ENCODE measurements at regions not wholly inside any gene's neighbourhood (a gene's known extent, or its start where the extent isn't known, plus 50 kb on each side); places are given as distances from the start of the nearest gene placed in this dataset.

DNA sequence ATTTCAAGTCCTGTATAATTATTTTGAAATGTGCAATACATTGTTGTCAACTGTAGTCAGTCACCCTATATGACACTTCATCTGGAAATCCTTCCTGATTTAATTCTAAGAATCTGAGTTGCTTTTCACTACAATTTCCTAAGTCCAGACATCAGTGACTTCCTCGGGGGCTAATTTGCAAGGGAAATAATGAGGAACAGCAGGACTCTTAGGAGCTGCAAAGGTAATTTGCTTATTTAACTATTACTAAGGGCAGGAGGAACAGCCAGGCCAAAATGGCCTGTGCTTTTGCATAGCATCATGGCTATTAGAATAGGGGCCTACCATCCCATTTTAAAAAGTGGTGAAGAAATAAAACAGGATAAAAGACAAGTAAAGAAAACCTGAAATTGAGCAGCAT lies 178.8 kb downstream of the MC4R start:
- Histone ChIP-seq H3K4me3 (no peak overlapping the region), H3K36me3 (no peaks in the 10 kb centered on the region), H3K27me3 (no peaks in the 10 kb centered on the region), H3K9me3 (no peaks in the 10 kb centered on the region), H3K27ac (no peak overlapping the region), H3K4me1 (peaks cover 0 to under 1% (median 0%) of the 10 kb centered on the region in 12 donors)
- WGBS, 4 donors: 21 to 33% (median 28%) methylated on average over 1 of the region's 1 CpG
- TF ChIP-seq POLR2A (IDR thresholded peaks at IDR 0.05): no peak
- TF ChIP-seq, protein P1, sequence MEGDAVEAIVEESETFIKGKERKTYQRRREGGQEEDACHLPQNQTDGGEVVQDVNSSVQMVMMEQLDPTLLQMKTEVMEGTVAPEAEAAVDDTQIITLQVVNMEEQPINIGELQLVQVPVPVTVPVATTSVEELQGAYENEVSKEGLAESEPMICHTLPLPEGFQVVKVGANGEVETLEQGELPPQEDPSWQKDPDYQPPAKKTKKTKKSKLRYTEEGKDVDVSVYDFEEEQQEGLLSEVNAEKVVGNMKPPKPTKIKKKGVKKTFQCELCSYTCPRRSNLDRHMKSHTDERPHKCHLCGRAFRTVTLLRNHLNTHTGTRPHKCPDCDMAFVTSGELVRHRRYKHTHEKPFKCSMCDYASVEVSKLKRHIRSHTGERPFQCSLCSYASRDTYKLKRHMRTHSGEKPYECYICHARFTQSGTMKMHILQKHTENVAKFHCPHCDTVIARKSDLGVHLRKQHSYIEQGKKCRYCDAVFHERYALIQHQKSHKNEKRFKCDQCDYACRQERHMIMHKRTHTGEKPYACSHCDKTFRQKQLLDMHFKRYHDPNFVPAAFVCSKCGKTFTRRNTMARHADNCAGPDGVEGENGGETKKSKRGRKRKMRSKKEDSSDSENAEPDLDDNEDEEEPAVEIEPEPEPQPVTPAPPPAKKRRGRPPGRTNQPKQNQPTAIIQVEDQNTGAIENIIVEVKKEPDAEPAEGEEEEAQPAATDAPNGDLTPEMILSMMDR (IDR thresholded peaks at IDR 0.05): no peak
- no peak for DNase-seq
- intact Hi-C loops (cut with DNase I): loop anchor here in 1 of 10 donors (10.0 kb wide), 1 partner anchor 59 kb away; no protein-coding TSS in a partner anchor
- no peak for ATAC-seq

DNA sequence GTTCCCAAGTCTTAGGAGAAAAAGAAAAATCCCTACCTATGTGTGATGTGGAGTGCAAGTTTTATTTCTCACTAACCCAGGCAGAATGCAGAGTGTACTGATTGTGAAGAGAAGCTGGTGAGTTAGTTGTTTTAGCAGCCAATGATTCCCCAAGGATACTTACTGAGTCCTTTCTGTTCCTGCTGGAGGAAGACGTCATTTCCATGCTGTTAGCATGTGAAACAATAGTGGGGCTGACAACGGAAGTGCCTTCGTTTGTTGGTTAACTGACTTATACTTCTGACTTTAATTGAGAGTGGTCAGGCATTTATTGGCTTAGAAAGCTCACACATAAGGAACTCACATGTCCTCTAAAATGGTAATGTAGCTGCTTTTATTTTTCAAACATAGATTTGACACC lies 180.6 kb downstream of the MC4R start:
- H3K36me3 ChIP-seq: no peaks in the 10 kb centered on the region
- 33 to 48% (median 40%) methylated on average over 3 of the region's 3 CpGs for WGBS, 4 donors

DNA sequence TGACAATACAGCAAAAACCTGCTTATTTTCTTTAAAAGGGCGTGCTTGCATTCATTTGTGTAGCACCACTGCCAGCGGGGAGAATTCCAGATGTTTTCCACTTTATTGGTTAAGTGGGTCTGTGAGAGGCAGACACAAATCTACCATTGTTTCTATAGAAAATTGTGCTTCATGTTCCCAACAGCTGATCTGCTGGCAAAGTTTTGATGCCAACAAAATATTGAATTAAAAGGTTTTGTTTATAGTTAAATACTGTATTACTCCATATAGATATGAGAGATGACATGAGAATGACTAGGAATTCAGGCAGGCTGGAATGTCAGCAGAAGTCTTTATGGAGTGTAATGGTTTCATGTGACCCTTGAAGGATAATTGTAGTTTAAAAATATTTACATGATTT lies 182.7 kb downstream of the MC4R start:
- ATAC-seq (no peak), DNase-seq (no peak)
- H3K9me3 ChIP-seq: no peaks in the 10 kb centered on the region
- peaks cover 0 to 6% (median 0%) of the 10 kb centered on the region in 12 donors for H3K4me1 ChIP-seq
- TF ChIP-seq, protein P1 (IDR thresholded peaks at IDR 0.05): no peak
- TF ChIP-seq POLR2A (IDR thresholded peaks at IDR 0.05): no peak
- WGBS, 4 donors: 68 to 76% (median 73%) methylated on average over 2 of the region's 2 CpGs
- H3K4me3 ChIP-seq: no peak overlapping the region
- no peaks in the 10 kb centered on the region for H3K27me3 ChIP-seq
- no peaks in the 10 kb centered on the region for H3K36me3 ChIP-seq
- no peak overlapping the region for H3K27ac ChIP-seq
- intact Hi-C loops (cut with DNase I): loop anchor here in 1 of 10 donors (10.0 kb wide), 1 partner anchor 55 kb away; no protein-coding TSS in a partner anchor

More for the DNA sequence above, 180.6 kb downstream of the MC4R start:
- intact Hi-C loops (cut with DNase I): loop anchor here in 1 of 10 donors (10.0 kb wide), 1 partner anchor 57 kb away; no protein-coding TSS in a partner anchor
- DNase-seq (no peak), ATAC-seq (no peak)
- H3K27ac ChIP-seq: no peak overlapping the region
- no peak overlapping the region for H3K4me3 ChIP-seq
- no peaks in the 10 kb centered on the region for H3K27me3 ChIP-seq
- H3K4me1 ChIP-seq: peaks cover 0 to 6% (median 0%) of the 10 kb centered on the region in 12 donors
- TF ChIP-seq, protein P1 (IDR thresholded peaks at IDR 0.05): no peak
- no peak for TF ChIP-seq POLR2A (IDR thresholded peaks at IDR 0.05)
- no peaks in the 10 kb centered on the region for H3K9me3 ChIP-seq

DNA sequence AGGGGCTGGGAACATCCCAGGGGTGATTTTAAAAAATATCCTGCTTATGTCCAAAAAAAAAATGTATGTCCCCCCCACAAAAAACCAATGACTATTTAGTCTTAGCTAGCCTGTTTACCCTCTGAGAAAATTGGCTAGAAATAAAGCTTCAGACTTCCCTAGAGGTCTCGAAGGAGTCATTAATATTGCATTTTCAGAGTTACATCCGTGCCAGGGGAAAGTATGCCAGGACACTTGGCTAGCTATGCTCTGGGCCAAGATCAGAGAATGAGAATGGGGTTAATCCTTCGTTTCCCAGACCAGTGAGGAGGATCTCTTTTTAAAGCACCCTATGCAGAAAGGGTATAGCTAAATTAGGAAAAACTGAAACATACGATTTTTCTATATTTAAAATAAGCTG lies 183.6 kb downstream of the MC4R start:
- no peak for DNase-seq
- Histone ChIP-seq H3K27me3 (no peaks in the 10 kb centered on the region), H3K4me1 (peaks cover 0 to 6% (median 0%) of the 10 kb centered on the region in 12 donors), H3K36me3 (no peaks in the 10 kb centered on the region), H3K4me3 (no peak overlapping the region), H3K9me3 (no peaks in the 10 kb centered on the region), H3K27ac (no peak overlapping the region)
- no peak for ATAC-seq
- WGBS, 4 donors: 35 to 49% (median 42%) methylated on average over 4 of the region's 4 CpGs
- intact Hi-C loops (cut with DNase I): no loop called here
- TF ChIP-seq POLR2A (IDR thresholded peaks at IDR 0.05): no peak
- TF ChIP-seq, protein P1 (IDR thresholded peaks at IDR 0.05): no peak

Measured in heart left ventricle (tissue), 16 donors.